Activated CD8-positive, alpha-beta T cell treated with anti-CD3 and anti-CD28 coated beads, Interleukin-2, amount 10 ng/mL, durations not matched to agents 7 days and 5 days (primary cell): ENCODE measurements at regions not wholly inside any gene's neighbourhood (a gene's known extent, or its start where the extent isn't known, plus 50 kb on each side); places are given as distances from the start of the nearest gene placed in this dataset.

Experiments
- ATAC-seq: fragments of 150-1000 bp; cut with Tn5 transposase; one replicate; pipeline ENCODE4 v1.10.0; 2021; ENCODE audit warnings: moderate library complexity
- CTCF ChIA-PET: fragments of 350-600 bp; sonication (Branson Sonifier 250); formaldehyde crosslinking; loops from one replicate; lab custom pipeline; 2021; ENCODE audit warnings: antibody characterized with exemption; lab: Charles Lee
- POLR2A ChIA-PET: fragments of 350-600 bp; sonication (Branson Sonifier 250); formaldehyde crosslinking; loops from one replicate; lab custom pipeline; 2021; ENCODE audit warnings: antibody characterized with exemption; lab: Charles Lee
- DNase-seq: peaks from one replicate; pipeline ENCODE4 v3.0.0-alpha.2; 2020
- H3K27ac Mint-ChIP-seq: one replicate; pipeline ENCODE4 v1.8.0; 2021; ENCODE audit warnings: mild to moderate bottlenecking, mixed read lengths
- H3K27me3 Mint-ChIP-seq: one replicate; pipeline ENCODE4 v1.8.0; 2021; ENCODE audit warnings: low read depth, mixed read lengths
- H3K36me3 Mint-ChIP-seq: one replicate; pipeline ENCODE4 v1.8.0; 2021; ENCODE audit warnings: low read depth, mixed read lengths
- H3K4me1 Mint-ChIP-seq: one replicate; pipeline ENCODE4 v1.8.0; 2021; ENCODE audit warnings: low read depth, mixed read lengths
- H3K4me3 Mint-ChIP-seq: one replicate; pipeline ENCODE4 v1.8.0; 2021; ENCODE audit warnings: mild to moderate bottlenecking, mixed read lengths
- H3K9me3 Mint-ChIP-seq: one replicate; pipeline ENCODE4 v1.8.0; 2022; ENCODE audit warnings: mixed read lengths; ENCODE audit not compliant: insufficient read depth

- peaks cover 2% of the 10 kb centered on the region for H3K36me3 Mint-ChIP-seq
- H3K9me3 Mint-ChIP-seq: no peaks in the 10 kb centered on the region
- no peak overlapping the region for H3K27ac Mint-ChIP-seq
- POLR2A ChIA-PET: no interaction called here
- ATAC-seq (no peak), DNase-seq (no peak)
- CTCF ChIA-PET: interaction anchor here (3.9 kb wide), 1 partner anchor 17 kb away, joined by 15 read pairs; no protein-coding TSS in a partner anchor
- H3K27me3 Mint-ChIP-seq: no peaks in the 10 kb centered on the region
- no peaks in the 10 kb centered on the region for H3K4me1 Mint-ChIP-seq
- no peak overlapping the region for H3K4me3 Mint-ChIP-seq
Observed at GRCh38 chr3:171548917-171549316, 88.7 kb upstream of the TNIK start.

GRCh38 chr3:171543759-171544300, 83.6 kb upstream of the TNIK start:
- Mint-ChIP-seq H3K36me3 (no peaks in the 10 kb centered on the region), H3K4me1 (no peaks in the 10 kb centered on the region), H3K9me3 (no peaks in the 10 kb centered on the region), H3K27ac (no peak overlapping the region), H3K4me3 (no peak overlapping the region), H3K27me3 (no peaks in the 10 kb centered on the region)
- ChIA-PET CTCF (interaction anchor here (1.0 to 1.4 kb wide), 2 partner anchors 10 to 14 kb away, joined by 3 read pairs; no protein-coding TSS in a partner anchor), POLR2A (no interaction called here)
- DNase-seq (no peak), ATAC-seq (no peak)

- no peaks in the 10 kb centered on the region for H3K27me3 Mint-ChIP-seq
- no peaks in the 10 kb centered on the region for H3K36me3 Mint-ChIP-seq
- ATAC-seq: no peak
- no peaks in the 10 kb centered on the region for H3K9me3 Mint-ChIP-seq
- no peaks in the 10 kb centered on the region for H3K4me1 Mint-ChIP-seq
- no peak for DNase-seq
- no peak overlapping the region for H3K4me3 Mint-ChIP-seq
- ChIA-PET POLR2A (no interaction called here), CTCF (interaction anchor here (1.0 to 1.4 kb wide), 2 partner anchors 11 to 15 kb away, joined by 3 read pairs; no protein-coding TSS in a partner anchor)
- H3K27ac Mint-ChIP-seq: no peak overlapping the region
Observed at GRCh38 chr3:171542976-171543375, 82.8 kb upstream of the TNIK start.

- Mint-ChIP-seq H3K4me1 (no peaks in the 10 kb centered on the region), H3K36me3 (no peaks in the 10 kb centered on the region), H3K4me3 (no peak overlapping the region), H3K27me3 (no peaks in the 10 kb centered on the region), H3K9me3 (no peaks in the 10 kb centered on the region), H3K27ac (no peak overlapping the region)
- CTCF ChIA-PET: interaction anchor here (1.7 kb wide), 1 partner anchor 580 kb away, joined by 4 read pairs; no protein-coding TSS in a partner anchor
- POLR2A ChIA-PET: no interaction called here
- DNase-seq (no peak), ATAC-seq (no peak)
Observed at GRCh38 chr3:171541647-171542046, 81.4 kb upstream of the TNIK start.

GRCh38 chr3:171541181-171541580, 81.0 kb upstream of the TNIK start:
- ATAC-seq: no peak
- H3K27ac Mint-ChIP-seq: no peak overlapping the region
- no peak overlapping the region for H3K4me3 Mint-ChIP-seq
- no peaks in the 10 kb centered on the region for H3K9me3 Mint-ChIP-seq
- H3K27me3 Mint-ChIP-seq: no peaks in the 10 kb centered on the region
- no peaks in the 10 kb centered on the region for H3K36me3 Mint-ChIP-seq
- DNase-seq: no peak
- ChIA-PET CTCF (interaction anchor here (1.7 kb wide), 1 partner anchor 579 kb away, joined by 4 read pairs; no protein-coding TSS in a partner anchor), POLR2A (no interaction called here)
- no peaks in the 10 kb centered on the region for H3K4me1 Mint-ChIP-seq

- no peak for DNase-seq
- ChIA-PET POLR2A (no interaction called here), CTCF (no interaction called here)
Observed at GRCh38 chr3:171535799-171536198, 75.6 kb upstream of the TNIK start.

DNA sequence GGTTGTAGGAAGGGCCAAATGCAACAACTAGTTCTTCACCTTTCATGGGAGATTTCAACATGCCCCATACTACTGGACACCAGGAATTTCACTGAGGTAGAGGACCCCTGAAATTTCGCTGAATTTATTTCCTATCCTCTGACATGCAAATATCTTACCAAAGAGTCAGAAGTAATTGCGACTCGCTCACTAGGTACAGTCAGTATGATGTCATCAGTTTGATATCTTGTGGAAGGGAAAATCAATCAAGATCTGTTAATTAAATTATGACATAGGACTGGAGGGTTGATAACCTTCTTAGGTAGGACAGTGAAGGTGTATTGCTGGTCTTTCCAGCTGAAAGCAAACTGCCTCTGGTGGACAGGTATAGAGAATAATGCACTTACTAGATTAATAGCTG, 74.9 kb upstream of the TNIK start:
- Mint-ChIP-seq H3K4me3 (no peak overlapping the region), H3K27ac (no peak overlapping the region), H3K36me3 (no peaks in the 10 kb centered on the region), H3K4me1 (no peaks in the 10 kb centered on the region), H3K27me3 (no peaks in the 10 kb centered on the region), H3K9me3 (no peaks in the 10 kb centered on the region)
- ATAC-seq (no peak), DNase-seq (no peak)
- CTCF ChIA-PET: no interaction called here
- POLR2A ChIA-PET: no interaction called here

More at GRCh38 chr3:171535799-171536198, 75.6 kb upstream of the TNIK start:
- no peaks in the 10 kb centered on the region for H3K36me3 Mint-ChIP-seq
- no peaks in the 10 kb centered on the region for H3K9me3 Mint-ChIP-seq
- no peak for ATAC-seq
- no peak overlapping the region for H3K4me3 Mint-ChIP-seq
- no peaks in the 10 kb centered on the region for H3K4me1 Mint-ChIP-seq
- no peaks in the 10 kb centered on the region for H3K27me3 Mint-ChIP-seq
- no peak overlapping the region for H3K27ac Mint-ChIP-seq

- CTCF ChIA-PET: interaction anchor here (0.6 to 0.9 kb wide), 2 partner anchors 14 to 73 kb away, joined by 3 to 4 read pairs; no protein-coding TSS in a partner anchor
- H3K27me3 Mint-ChIP-seq: no peaks in the 10 kb centered on the region
- DNase-seq (no peak), ATAC-seq (no peak)
- H3K27ac Mint-ChIP-seq: no peak overlapping the region
- H3K4me3 Mint-ChIP-seq: no peak overlapping the region
- no peaks in the 10 kb centered on the region for H3K9me3 Mint-ChIP-seq
- no peaks in the 10 kb centered on the region for H3K4me1 Mint-ChIP-seq
- no peaks in the 10 kb centered on the region for H3K36me3 Mint-ChIP-seq
- POLR2A ChIA-PET: no interaction called here
Observed at GRCh38 chr3:171533702-171534101, 73.5 kb upstream of the TNIK start.

DNA sequence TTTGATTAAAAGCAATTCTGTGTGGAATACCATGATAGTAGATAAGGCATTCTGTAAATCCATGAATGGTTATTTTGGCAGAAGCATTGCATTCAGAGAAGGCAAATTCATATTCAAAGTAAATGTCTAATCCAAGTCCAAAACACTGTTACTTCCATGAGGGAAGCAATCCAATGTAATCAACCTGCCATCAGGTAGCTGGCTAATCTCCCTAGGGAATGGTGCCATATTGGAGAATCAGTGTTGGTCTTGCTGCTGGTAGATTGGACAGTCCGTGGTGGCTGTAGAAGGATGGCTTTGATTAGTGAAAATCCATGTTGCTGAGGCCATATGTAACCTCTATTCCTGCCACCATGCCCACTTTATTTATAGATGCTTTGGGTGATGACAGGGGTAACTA, 72.1 kb upstream of the TNIK start:
- no peaks in the 10 kb centered on the region for H3K36me3 Mint-ChIP-seq
- H3K9me3 Mint-ChIP-seq: no peaks in the 10 kb centered on the region
- no peak overlapping the region for H3K4me3 Mint-ChIP-seq
- H3K27ac Mint-ChIP-seq: no peak overlapping the region
- no peaks in the 10 kb centered on the region for H3K4me1 Mint-ChIP-seq
- DNase-seq: no peak
- no peak for ATAC-seq
- POLR2A ChIA-PET: no interaction called here
- CTCF ChIA-PET: no interaction called here
- no peaks in the 10 kb centered on the region for H3K27me3 Mint-ChIP-seq

DNA sequence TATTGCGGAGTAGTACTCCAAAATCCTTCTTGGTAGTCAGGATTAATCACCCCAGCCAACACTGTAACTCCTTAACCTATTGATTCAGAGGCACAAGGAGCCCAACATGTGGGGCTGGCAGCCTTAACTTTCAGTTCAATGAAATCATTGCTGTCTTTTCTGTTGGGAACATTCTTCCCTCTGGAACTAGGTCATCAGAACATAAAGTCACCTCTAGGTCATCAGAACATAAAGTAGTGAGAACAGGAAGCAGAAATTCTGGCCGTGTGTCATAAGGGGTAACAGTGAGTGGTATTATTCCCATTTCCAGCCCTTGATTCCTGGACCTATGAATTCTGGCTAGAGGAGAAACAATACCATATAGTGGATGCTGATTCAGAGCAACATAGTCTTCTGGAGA, 71.5 kb upstream of the TNIK start:
- ChIA-PET CTCF (no interaction called here), POLR2A (no interaction called here)
- no peaks in the 10 kb centered on the region for H3K36me3 Mint-ChIP-seq
- no peaks in the 10 kb centered on the region for H3K4me1 Mint-ChIP-seq
- H3K4me3 Mint-ChIP-seq: no peak overlapping the region
- no peak for ATAC-seq
- H3K9me3 Mint-ChIP-seq: no peaks in the 10 kb centered on the region
- DNase-seq: no peak
- no peak overlapping the region for H3K27ac Mint-ChIP-seq
- H3K27me3 Mint-ChIP-seq: no peaks in the 10 kb centered on the region

GRCh38 chr3:171528102-171528501, 67.9 kb upstream of the TNIK start:
- H3K9me3 Mint-ChIP-seq: no peaks in the 10 kb centered on the region
- no peaks in the 10 kb centered on the region for H3K36me3 Mint-ChIP-seq
- no peaks in the 10 kb centered on the region for H3K4me1 Mint-ChIP-seq
- no peak overlapping the region for H3K4me3 Mint-ChIP-seq
- H3K27me3 Mint-ChIP-seq: no peaks in the 10 kb centered on the region
- ChIA-PET POLR2A (no interaction called here), CTCF (no interaction called here)
- DNase-seq (no peak), ATAC-seq (no peak)
- no peak overlapping the region for H3K27ac Mint-ChIP-seq

GRCh38 chr3:171526869-171527268, 66.7 kb upstream of the TNIK start:
- POLR2A ChIA-PET: no interaction called here
- no peaks in the 10 kb centered on the region for H3K36me3 Mint-ChIP-seq

DNA sequence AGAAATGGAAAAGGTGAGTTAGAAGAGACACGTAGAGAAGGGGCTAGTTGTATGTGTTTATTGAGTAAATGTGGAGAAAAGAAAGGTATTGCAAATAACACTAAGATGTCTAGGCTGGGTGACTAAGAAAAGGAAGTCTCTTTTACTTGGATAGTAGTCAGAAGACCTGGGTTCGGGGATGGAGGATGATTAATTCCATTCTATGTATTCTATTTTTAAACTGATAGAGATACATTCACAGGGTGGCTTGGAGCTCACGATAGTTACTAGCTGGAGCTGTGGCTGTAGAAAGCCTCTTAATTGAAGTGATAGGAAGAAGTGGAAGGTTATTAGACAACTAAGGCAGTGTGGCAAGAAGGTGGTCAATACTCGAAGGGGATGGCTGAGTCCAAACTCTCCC, 65.9 kb upstream of the TNIK start:
- POLR2A ChIA-PET: no interaction called here
- H3K4me1 Mint-ChIP-seq: no peaks in the 10 kb centered on the region
- no peak overlapping the region for H3K4me3 Mint-ChIP-seq
- ATAC-seq: no peak
- no peak for DNase-seq
- no peaks in the 10 kb centered on the region for H3K27me3 Mint-ChIP-seq
- no peak overlapping the region for H3K27ac Mint-ChIP-seq
- no peaks in the 10 kb centered on the region for H3K9me3 Mint-ChIP-seq
- H3K36me3 Mint-ChIP-seq: no peaks in the 10 kb centered on the region
- CTCF ChIA-PET: no interaction called here

More at GRCh38 chr3:171526869-171527268, 66.7 kb upstream of the TNIK start:
- no peaks in the 10 kb centered on the region for H3K27me3 Mint-ChIP-seq
- H3K9me3 Mint-ChIP-seq: no peaks in the 10 kb centered on the region
- no peak for ATAC-seq
- H3K4me3 Mint-ChIP-seq: no peak overlapping the region
- no peak overlapping the region for H3K27ac Mint-ChIP-seq
- no peaks in the 10 kb centered on the region for H3K4me1 Mint-ChIP-seq
- CTCF ChIA-PET: interaction anchor here (1.0 kb wide), 1 partner anchor 12 kb away, joined by 3 read pairs; no protein-coding TSS in a partner anchor
- no peak for DNase-seq
